BLaER1 treated with 17β-estradiol and CSF1 and Interleukin-3, amounts not matched to agents 10 nM and 100 nM (cell line): ENCODE measurements at regions not wholly inside any gene's neighbourhood (a gene's known extent, or its start where the extent isn't known, plus 50 kb on each side); places are given as distances from the start of the nearest gene placed in this dataset.

Experiments
- H3K27ac ChIP-seq, 11 experiments: shearing (Covaris generic); formaldehyde crosslinking; 2 replicates each; pipeline ENCODE4 v1.8.1; 2022
- H3K27me3 ChIP-seq, 11 experiments: shearing (Covaris generic); formaldehyde crosslinking; 2 replicates each; pipeline ENCODE4 v1.8.1; 2022
- H3K36me3 ChIP-seq, 11 experiments: shearing (Covaris generic); formaldehyde crosslinking; 2 replicates each; pipeline ENCODE4 v1.8.1; 2022
- H3K4me1 ChIP-seq, 10 experiments: shearing (Covaris generic); formaldehyde crosslinking; 2 replicates each; pipeline ENCODE4 v1.8.1; 2022
- H3K4me2 ChIP-seq, 11 experiments: shearing (Covaris generic); formaldehyde crosslinking; 2 replicates each; pipeline ENCODE4 v1.8.1; 2022
- H3K4me3 ChIP-seq, 10 experiments: shearing (Covaris generic); formaldehyde crosslinking; 2 replicates each; pipeline ENCODE4 v1.8.1; 2022
- H3K9ac ChIP-seq, 11 experiments: shearing (Covaris generic); formaldehyde crosslinking; 2 replicates each; pipeline ENCODE4 v1.8.1; 2022
- H3K9me3 ChIP-seq, 11 experiments: shearing (Covaris generic); formaldehyde crosslinking; replicated peaks in 1 of 11; 2 replicates each; pipeline ENCODE4 v1.8.1; 2022
- H4K20me1 ChIP-seq, 11 experiments: shearing (Covaris generic); formaldehyde crosslinking; 2 replicates each; pipeline ENCODE4 v1.8.1; 2022
- Cebpa-rat ChIP-seq, 11 experiments: shearing (Covaris generic); IDR thresholded peaks; 2 replicates each; pipeline ENCODE4 v1.8.1; 2022

DNA sequence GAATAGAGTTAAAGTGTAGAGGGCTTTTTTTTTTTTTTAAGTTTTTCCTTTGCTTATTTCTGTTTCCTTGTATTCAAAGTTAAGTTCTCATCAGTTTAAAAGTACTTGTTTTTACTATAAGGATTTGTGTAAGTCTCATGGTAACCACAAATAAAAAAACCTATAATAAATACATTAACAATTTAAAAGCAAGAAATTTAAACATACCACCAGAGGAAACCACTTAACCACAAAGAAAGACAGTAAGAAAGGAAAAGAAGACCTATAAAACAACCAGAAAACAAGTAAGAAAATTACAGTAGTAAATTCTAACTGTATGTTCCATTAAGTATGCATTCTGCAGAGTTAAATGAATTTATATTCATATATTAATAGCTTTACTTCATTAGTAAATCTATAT lies 999.1 kb upstream of the ATXN8OS start:
- Histone ChIP-seq H3K27me3 (no peaks in the 10 kb centered on the region), H3K4me1 (no peaks in the 10 kb centered on the region), H3K36me3 (no peaks in the 10 kb centered on the region), H3K27ac (no peak overlapping the region), H3K4me2 (no peak overlapping the region; a peak in 1 of 22 replicates), H3K9me3 (peaks cover 16 to 31% (median 25%) of the 10 kb centered on the region in 11 experiments; a peak in 19 of 22 replicates), H3K9ac (no peak overlapping the region), H4K20me1 (no peaks in the 10 kb centered on the region), H3K4me3 (no peak overlapping the region)
- no peak for TF ChIP-seq Cebpa-rat (IDR thresholded peaks at IDR 0.05)

DNA sequence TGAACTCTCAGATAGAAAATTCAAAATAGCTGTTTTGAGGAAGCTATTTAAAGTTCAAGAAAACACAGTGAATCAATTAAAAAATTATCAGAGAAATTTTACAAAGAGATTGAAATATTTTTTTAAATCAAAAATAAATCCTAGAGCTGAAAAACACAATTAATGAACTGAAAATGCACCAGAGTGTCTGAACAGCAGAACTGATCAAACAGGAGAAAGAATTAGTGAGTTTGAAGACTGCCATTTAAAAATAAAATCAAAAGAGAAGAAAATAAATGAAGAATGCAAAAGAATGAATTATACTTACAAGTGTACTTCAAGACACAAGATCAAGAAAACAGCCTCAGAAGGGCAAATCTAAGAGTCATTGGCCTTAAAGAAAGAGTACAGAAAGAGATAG lies 1000.2 kb upstream of the ATXN8OS start:
- no peak for TF ChIP-seq Cebpa-rat (IDR thresholded peaks at IDR 0.05)
- H3K27me3 ChIP-seq = no peaks in the 10 kb centered on the region
- no peak overlapping the region for H3K9ac ChIP-seq
- H3K4me1 ChIP-seq = no peaks in the 10 kb centered on the region
- no peaks in the 10 kb centered on the region for H3K36me3 ChIP-seq
- no peak overlapping the region for H3K4me3 ChIP-seq
- H3K9me3 ChIP-seq = peaks cover 16 to 31% (median 25%) of the 10 kb centered on the region in 11 experiments; a peak in 19 of 22 replicates
- no peaks in the 10 kb centered on the region for H4K20me1 ChIP-seq
- H3K27ac ChIP-seq = no peak overlapping the region
- H3K4me2 ChIP-seq = no peak overlapping the region

DNA sequence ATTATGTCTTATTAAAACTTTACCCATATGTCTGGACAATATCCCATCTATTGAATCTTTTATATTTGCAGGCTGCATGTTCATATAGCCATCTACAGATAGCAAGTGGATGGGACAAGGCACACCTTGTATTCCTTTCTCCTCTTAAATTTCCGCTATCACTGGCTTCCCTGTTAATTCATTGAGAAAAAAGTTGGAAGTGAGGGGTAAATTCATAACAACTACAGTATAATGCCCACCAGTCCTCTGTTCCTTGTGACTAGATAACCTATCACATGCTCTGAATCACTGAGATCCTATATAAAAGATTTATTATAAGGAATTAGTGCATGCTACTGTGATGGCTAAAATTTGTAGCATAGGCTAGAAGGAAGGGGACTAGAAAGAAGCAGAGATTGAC lies 1005.8 kb upstream of the ATXN8OS start:
- no peaks in the 10 kb centered on the region for H3K27me3 ChIP-seq
- H3K4me2 ChIP-seq = no peak overlapping the region
- no peaks in the 10 kb centered on the region for H3K4me1 ChIP-seq
- no peak overlapping the region for H3K9ac ChIP-seq
- no peaks in the 10 kb centered on the region for H4K20me1 ChIP-seq
- no peak overlapping the region for H3K4me3 ChIP-seq
- no peak for TF ChIP-seq Cebpa-rat (IDR thresholded peaks at IDR 0.05)
- H3K36me3 ChIP-seq = no peaks in the 10 kb centered on the region
- H3K27ac ChIP-seq = no peak overlapping the region
- peaks cover under 1 to 10% (median 4%) of the 10 kb centered on the region in 11 experiments; a peak in 14 of 22 replicates for H3K9me3 ChIP-seq

DNA sequence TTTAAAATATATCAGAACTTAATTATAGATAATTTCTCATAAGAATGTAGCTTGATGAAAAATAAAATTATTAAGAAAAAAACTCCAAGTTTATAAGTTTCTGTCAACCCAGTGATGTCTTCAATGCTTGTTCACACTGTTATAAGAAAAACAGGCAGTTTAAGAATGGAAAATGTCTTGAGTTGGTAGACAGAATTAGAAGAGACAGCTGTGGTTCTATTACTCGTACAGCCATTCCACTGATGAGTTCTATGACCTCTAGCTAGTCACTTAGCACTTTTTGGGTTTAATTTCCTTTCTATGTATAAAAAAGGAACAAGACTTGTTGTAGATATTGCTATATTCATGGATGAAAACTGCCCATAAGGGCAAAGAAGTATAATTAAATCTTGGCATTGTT lies 1013.1 kb upstream of the ATXN8OS start:
- Histone ChIP-seq H3K27me3 (no peaks in the 10 kb centered on the region), H3K4me3 (no peak overlapping the region), H3K9ac (no peak overlapping the region), H3K36me3 (no peaks in the 10 kb centered on the region), H4K20me1 (no peaks in the 10 kb centered on the region), H3K27ac (no peak overlapping the region), H3K9me3 (no peaks in the 10 kb centered on the region), H3K4me1 (no peaks in the 10 kb centered on the region), H3K4me2 (no peak overlapping the region)
- no peak for TF ChIP-seq Cebpa-rat (IDR thresholded peaks at IDR 0.05)

DNA sequence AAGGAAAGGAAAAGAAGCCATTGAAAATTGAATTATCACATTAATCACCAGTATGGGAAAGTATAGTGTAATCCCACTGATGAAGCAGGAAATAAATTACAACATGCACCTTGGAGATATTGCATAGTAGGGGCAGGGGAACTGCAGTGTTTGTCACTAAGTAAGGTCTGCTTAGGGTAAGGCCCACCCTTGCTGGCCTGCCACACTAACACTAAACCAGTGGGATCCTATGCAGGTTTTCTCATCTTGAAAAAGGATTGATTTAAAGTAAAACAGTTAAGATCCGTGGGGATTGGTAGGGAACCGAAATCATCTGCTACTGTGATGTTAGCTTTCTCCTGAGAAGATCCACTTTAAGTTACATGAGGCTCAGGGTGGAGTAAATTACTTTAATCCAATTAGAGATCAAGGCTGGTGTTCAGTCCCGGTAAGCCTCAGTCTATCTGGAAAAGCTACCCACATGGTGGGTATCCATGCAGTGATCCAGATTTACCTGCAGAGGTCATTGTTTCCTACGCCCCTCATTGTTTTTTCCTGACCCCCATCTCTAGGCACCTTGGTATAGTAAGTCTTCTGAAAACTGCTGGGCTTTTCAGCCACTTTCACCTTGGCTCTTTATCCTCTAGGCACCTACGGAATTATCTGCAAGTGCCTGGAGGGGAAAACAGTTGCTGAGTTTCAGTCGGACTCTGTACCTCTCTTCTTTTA lies 1014.9 kb upstream of the ATXN8OS start:
- no peak overlapping the region for H3K4me3 ChIP-seq
- no peaks in the 10 kb centered on the region for H3K36me3 ChIP-seq
- no peak overlapping the region for H3K9ac ChIP-seq
- no peak for TF ChIP-seq Cebpa-rat (IDR thresholded peaks at IDR 0.05)
- H4K20me1 ChIP-seq = no peaks in the 10 kb centered on the region
- no peaks in the 10 kb centered on the region for H3K9me3 ChIP-seq
- H3K27ac ChIP-seq = no peak overlapping the region
- H3K4me1 ChIP-seq = no peaks in the 10 kb centered on the region
- no peaks in the 10 kb centered on the region for H3K27me3 ChIP-seq
- no peak overlapping the region for H3K4me2 ChIP-seq

DNA sequence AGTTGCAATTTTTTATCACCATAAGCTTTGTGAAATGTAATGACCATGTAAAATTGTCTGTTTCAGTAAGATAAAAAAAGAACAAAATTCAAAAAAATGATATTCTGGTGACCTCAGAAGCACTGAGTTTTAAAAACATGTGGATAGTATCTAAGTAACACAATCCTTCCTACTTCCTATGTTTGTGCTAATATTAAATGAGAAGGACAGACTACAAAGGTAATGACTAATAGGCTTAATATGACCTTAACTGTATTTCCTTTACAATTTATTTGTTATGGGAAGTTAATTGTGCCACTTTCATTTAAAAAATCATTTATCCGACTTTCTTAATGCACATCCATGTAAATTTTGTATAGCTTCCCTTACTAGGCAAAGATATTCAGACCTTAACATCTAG lies 1030.4 kb upstream of the ATXN8OS start:
- H3K27me3 ChIP-seq = no peaks in the 10 kb centered on the region
- no peak overlapping the region for H3K4me3 ChIP-seq
- TF ChIP-seq Cebpa-rat (IDR thresholded peaks at IDR 0.05) = no peak
- no peak overlapping the region for H3K9ac ChIP-seq
- no peaks in the 10 kb centered on the region for H3K36me3 ChIP-seq
- no peaks in the 10 kb centered on the region for H3K4me1 ChIP-seq
- no peak overlapping the region for H3K4me2 ChIP-seq
- no peak overlapping the region for H3K27ac ChIP-seq
- no peaks in the 10 kb centered on the region for H3K9me3 ChIP-seq
- no peaks in the 10 kb centered on the region for H4K20me1 ChIP-seq

DNA sequence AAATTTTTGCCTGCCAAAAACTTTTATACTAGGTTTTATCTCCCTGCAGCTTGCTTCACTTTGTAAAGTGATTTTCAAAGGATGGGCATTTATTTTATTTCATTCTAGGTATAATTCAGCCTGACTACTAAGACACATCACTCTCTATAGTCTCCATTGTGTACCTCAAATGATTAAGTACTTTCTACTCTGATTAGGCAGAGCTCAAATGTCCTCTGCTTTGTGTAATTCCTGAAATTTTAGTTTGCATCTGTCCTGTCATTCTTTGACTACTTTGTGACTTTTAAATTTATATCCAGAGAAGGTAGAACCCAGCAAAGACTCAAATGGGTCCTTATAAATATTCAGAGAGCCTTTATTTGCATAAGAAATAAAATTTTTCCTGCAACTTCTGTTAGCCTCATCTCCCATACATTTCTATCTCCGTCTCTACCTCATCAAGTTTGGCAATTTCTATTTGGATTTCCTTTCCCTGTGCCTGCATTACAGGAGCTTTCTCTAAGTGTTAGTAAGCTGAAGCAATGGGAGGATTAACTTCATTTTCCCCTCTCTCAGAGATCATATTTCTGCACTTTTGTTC lies 1038.0 kb upstream of the ATXN8OS start:
- Histone ChIP-seq H3K27me3 (no peaks in the 10 kb centered on the region), H3K4me3 (no peak overlapping the region), H3K9ac (no peak overlapping the region), H3K27ac (no peak overlapping the region), H3K36me3 (no peaks in the 10 kb centered on the region), H4K20me1 (no peaks in the 10 kb centered on the region), H3K4me1 (no peaks in the 10 kb centered on the region), H3K4me2 (no peak overlapping the region), H3K9me3 (no peaks in the 10 kb centered on the region)
- no peak for TF ChIP-seq Cebpa-rat (IDR thresholded peaks at IDR 0.05)

DNA sequence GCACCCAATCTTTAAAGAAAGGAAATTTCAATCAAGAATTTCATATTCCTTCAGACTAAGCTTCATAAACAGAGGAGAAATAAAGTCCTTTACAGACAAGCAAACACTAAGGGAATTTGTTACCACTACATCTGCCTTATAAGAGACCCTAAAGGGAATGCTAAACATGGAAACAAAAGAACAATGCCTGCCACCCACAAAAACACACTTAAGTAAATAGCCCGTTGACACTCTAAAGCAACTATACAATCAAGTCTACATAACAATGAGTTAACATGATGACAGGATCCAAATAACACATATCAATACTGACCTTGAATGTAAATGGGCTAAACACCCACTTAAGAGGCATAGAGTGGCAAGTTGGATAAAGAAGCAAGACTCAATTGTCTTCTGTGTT lies 1056.9 kb upstream of the ATXN8OS start:
- H3K4me3 ChIP-seq = no peak overlapping the region
- no peak overlapping the region for H3K4me2 ChIP-seq
- H3K9ac ChIP-seq = no peak overlapping the region
- no peaks in the 10 kb centered on the region for H3K27me3 ChIP-seq
- H3K27ac ChIP-seq = no peak overlapping the region
- H3K9me3 ChIP-seq = peaks cover 0 to 9% (median 0%) of the 10 kb centered on the region in 11 experiments; a peak in 4 of 22 replicates
- no peaks in the 10 kb centered on the region for H3K4me1 ChIP-seq
- no peaks in the 10 kb centered on the region for H3K36me3 ChIP-seq
- no peak for TF ChIP-seq Cebpa-rat (IDR thresholded peaks at IDR 0.05)
- H4K20me1 ChIP-seq = no peaks in the 10 kb centered on the region

DNA sequence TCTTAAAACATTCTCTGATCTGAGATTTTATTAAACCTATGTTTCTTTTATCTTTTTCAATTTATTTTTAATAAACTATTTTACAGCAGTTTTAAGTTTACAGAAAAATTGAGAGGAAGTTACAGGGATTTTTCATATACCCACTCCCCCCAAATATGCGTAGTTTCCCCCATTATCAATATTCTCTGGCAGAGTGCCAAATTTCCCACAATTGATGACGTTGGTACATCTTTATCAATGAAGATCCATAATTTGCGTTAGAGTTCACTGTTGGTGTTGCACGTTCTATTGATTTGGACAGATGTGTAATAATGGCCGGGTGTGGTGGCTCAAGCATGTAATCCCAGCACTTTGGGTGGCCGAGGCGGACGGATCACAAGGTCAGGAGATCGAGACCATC lies 1063.0 kb upstream of the ATXN8OS start:
- H3K4me2 ChIP-seq = no peak overlapping the region
- no peak for TF ChIP-seq Cebpa-rat (IDR thresholded peaks at IDR 0.05)

DNA sequence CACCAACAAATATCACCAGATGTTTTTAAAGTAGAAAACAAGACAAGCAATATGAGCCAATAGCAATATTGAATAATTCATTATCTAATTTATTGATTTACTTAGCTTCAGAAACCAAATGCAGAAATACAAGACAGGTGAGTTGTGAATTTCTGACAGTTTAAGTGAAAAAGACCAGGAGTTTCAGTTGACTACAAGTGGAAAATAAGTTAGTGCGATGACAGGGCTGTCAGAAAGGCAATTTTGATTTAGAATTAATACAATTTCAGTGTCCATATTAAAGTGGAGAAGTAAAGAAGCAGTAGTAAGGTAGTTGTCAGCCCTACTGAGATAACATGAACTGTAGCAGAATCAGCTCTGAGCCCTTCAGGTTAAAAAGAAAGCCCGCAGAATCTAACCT lies 1066.7 kb upstream of the ATXN8OS start:
- peaks cover 0 to 6% (median 0%) of the 10 kb centered on the region in 11 experiments; a peak in 2 of 22 replicates for H3K9me3 ChIP-seq
- H4K20me1 ChIP-seq = no peaks in the 10 kb centered on the region
- H3K36me3 ChIP-seq = no peaks in the 10 kb centered on the region
- H3K4me3 ChIP-seq = no peak overlapping the region
- H3K9ac ChIP-seq = no peak overlapping the region
- no peak overlapping the region for H3K27ac ChIP-seq
- no peak overlapping the region for H3K4me2 ChIP-seq
- H3K27me3 ChIP-seq = no peaks in the 10 kb centered on the region
- no peak for TF ChIP-seq Cebpa-rat (IDR thresholded peaks at IDR 0.05)
- H3K4me1 ChIP-seq = no peaks in the 10 kb centered on the region

More for the DNA sequence above, 1063.0 kb upstream of the ATXN8OS start:
- Histone ChIP-seq H4K20me1 (no peaks in the 10 kb centered on the region), H3K4me3 (no peak overlapping the region), H3K9me3 (no peaks in the 10 kb centered on the region), H3K36me3 (no peaks in the 10 kb centered on the region), H3K27ac (no peak overlapping the region), H3K9ac (no peak overlapping the region), H3K4me1 (no peaks in the 10 kb centered on the region), H3K27me3 (no peaks in the 10 kb centered on the region)
